ENCODE measurements at regions not wholly inside any gene's neighbourhood (a gene's known extent, or its start where the extent isn't known, plus 50 kb on each side); places are given as distances from the start of the nearest gene placed in this dataset.

DNA sequence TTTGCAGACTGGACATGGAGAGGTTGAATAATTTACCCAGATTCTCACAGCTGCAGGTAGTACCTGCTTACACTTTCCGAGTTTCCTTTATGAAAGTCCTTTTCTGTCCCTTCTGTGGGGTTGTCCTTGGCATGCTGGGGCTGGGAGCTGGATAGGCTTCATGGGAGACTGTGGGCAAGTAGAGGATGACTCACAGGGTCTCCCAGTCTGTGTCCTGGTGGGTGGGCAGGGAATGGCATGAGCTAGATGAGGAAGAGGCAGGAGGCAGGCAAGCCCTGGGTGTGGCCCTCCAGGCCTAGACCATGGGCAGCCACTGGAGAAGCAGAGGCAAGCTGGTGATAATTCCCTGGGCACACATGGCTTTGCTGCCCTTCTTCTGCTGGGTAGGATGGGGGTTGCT, 80.6 kb downstream of the NAV1 start:
- ATAC-seq = peak; percentile 11
- TF ChIP-seq ZC3H10 (CRISPR knock-in tag; IDR thresholded peaks at IDR 0.05) (no peak), ZNF565 (CRISPR knock-in tag; conservative IDR thresholded peaks at IDR 0.05; ENCODE audit: low read depth) (no peak), ZNF70 (CRISPR knock-in tag; IDR thresholded peaks at IDR 0.05) (no peak), ZFP30 (CRISPR knock-in tag; IDR thresholded peaks at IDR 0.05) (no peak), TOX (CRISPR knock-in tag; IDR thresholded peaks at IDR 0.05; ENCODE audit: borderline replicate concordance) (no peak), ESRRG (CRISPR knock-in tag; IDR thresholded peaks at IDR 0.05) (no peak), RARB (CRISPR knock-in tag; IDR thresholded peaks at IDR 0.05) (no peak), TCF4 (CRISPR knock-in tag; IDR thresholded peaks at IDR 0.05; ENCODE audit: borderline replicate concordance) (no peak)
- TF ChIP-seq, protein P1, sequence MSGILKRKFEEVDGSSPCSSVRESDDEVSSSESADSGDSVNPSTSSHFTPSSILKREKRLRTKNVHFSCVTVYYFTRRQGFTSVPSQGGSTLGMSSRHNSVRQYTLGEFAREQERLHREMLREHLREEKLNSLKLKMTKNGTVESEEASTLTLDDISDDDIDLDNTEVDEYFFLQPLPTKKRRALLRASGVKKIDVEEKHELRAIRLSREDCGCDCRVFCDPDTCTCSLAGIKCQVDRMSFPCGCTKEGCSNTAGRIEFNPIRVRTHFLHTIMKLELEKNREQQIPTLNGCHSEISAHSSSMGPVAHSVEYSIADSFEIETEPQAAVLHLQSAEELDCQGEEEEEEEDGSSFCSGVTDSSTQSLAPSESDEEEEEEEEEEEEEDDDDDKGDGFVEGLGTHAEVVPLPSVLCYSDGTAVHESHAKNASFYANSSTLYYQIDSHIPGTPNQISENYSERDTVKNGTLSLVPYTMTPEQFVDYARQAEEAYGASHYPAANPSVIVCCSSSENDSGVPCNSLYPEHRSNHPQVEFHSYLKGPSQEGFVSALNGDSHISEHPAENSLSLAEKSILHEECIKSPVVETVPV (CRISPR knock-in tag; IDR thresholded peaks at IDR 0.05) = no peak
- TF ChIP-seq, protein P2, sequence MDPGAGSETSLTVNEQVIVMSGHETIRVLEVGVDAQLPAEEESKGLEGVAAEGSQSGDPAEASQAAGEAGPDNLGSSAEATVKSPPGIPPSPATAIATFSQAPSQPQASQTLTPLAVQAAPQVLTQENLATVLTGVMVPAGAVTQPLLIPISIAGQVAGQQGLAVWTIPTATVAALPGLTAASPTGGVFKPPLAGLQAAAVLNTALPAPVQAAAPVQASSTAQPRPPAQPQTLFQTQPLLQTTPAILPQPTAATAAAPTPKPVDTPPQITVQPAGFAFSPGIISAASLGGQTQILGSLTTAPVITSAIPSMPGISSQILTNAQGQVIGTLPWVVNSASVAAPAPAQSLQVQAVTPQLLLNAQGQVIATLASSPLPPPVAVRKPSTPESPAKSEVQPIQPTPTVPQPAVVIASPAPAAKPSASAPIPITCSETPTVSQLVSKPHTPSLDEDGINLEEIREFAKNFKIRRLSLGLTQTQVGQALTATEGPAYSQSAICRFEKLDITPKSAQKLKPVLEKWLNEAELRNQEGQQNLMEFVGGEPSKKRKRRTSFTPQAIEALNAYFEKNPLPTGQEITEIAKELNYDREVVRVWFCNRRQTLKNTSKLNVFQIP (CRISPR knock-in tag; IDR thresholded peaks at IDR 0.05; ENCODE audit: borderline replicate concordance, low read depth) = no peak
- TF ChIP-seq, protein P3, sequence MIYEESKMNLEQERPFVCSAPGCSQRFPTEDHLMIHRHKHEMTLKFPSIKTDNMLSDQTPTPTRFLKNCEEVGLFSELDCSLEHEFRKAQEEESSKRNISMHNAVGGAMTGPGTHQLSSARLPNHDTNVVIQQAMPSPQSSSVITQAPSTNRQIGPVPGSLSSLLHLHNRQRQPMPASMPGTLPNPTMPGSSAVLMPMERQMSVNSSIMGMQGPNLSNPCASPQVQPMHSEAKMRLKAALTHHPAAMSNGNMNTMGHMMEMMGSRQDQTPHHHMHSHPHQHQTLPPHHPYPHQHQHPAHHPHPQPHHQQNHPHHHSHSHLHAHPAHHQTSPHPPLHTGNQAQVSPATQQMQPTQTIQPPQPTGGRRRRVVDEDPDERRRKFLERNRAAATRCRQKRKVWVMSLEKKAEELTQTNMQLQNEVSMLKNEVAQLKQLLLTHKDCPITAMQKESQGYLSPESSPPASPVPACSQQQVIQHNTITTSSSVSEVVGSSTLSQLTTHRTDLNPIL (CRISPR knock-in tag; IDR thresholded peaks at IDR 0.05; ENCODE audit: low read depth) = no peak
- TF ChIP-seq, protein P4, sequence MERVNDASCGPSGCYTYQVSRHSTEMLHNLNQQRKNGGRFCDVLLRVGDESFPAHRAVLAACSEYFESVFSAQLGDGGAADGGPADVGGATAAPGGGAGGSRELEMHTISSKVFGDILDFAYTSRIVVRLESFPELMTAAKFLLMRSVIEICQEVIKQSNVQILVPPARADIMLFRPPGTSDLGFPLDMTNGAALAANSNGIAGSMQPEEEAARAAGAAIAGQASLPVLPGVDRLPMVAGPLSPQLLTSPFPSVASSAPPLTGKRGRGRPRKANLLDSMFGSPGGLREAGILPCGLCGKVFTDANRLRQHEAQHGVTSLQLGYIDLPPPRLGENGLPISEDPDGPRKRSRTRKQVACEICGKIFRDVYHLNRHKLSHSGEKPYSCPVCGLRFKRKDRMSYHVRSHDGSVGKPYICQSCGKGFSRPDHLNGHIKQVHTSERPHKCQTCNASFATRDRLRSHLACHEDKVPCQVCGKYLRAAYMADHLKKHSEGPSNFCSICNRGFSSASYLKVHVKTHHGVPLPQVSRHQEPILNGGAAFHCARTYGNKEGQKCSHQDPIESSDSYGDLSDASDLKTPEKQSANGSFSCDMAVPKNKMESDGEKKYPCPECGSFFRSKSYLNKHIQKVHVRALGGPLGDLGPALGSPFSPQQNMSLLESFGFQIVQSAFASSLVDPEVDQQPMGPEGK (CRISPR knock-in tag; IDR thresholded peaks at IDR 0.05; ENCODE audit: borderline replicate concordance) = no peak

DNA sequence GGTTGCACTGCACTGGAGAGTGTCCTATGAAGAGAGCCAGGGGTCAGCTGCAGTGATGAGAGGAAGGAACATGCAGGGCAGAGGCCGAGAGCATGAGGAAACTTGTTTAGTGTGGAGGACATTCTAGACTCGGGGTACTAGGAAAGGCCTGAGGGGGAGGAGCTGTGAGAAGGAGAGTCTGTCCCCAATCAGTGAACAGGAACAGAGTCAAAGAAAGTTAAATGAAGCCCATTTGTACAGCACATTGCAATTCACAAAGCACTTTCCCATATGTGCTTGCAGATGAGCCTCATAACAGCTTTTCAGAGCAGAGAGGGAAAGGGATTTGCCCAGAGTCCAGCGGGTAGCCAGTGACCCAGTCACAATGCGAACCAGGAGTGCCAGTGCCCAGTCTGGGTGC, 83.4 kb downstream of the NAV1 start:
- TF ChIP-seq, protein P5, sequence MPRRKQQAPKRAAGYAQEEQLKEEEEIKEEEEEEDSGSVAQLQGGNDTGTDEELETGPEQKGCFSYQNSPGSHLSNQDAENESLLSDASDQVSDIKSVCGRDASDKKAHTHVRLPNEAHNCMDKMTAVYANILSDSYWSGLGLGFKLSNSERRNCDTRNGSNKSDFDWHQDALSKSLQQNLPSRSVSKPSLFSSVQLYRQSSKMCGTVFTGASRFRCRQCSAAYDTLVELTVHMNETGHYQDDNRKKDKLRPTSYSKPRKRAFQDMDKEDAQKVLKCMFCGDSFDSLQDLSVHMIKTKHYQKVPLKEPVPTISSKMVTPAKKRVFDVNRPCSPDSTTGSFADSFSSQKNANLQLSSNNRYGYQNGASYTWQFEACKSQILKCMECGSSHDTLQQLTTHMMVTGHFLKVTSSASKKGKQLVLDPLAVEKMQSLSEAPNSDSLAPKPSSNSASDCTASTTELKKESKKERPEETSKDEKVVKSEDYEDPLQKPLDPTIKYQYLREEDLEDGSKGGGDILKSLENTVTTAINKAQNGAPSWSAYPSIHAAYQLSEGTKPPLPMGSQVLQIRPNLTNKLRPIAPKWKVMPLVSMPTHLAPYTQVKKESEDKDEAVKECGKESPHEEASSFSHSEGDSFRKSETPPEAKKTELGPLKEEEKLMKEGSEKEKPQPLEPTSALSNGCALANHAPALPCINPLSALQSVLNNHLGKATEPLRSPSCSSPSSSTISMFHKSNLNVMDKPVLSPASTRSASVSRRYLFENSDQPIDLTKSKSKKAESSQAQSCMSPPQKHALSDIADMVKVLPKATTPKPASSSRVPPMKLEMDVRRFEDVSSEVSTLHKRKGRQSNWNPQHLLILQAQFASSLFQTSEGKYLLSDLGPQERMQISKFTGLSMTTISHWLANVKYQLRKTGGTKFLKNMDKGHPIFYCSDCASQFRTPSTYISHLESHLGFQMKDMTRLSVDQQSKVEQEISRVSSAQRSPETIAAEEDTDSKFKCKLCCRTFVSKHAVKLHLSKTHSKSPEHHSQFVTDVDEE (CRISPR knock-in tag; IDR thresholded peaks at IDR 0.05) = no peak
- TF ChIP-seq ESRRG (CRISPR knock-in tag; IDR thresholded peaks at IDR 0.05) (no peak), ZC3H10 (CRISPR knock-in tag; IDR thresholded peaks at IDR 0.05) (no peak), ARNTL (CRISPR knock-in tag; IDR thresholded peaks at IDR 0.05; ENCODE audit: borderline replicate concordance, low read depth) (no peak), ZFP3 (CRISPR knock-in tag; IDR thresholded peaks at IDR 0.05) (no peak), PPARA (CRISPR knock-in tag; IDR thresholded peaks at IDR 0.05; ENCODE audit: borderline replicate concordance) (no peak), ISL1 (CRISPR knock-in tag; IDR thresholded peaks at IDR 0.05) (no peak), SNAI2 (CRISPR knock-in tag; IDR thresholded peaks at IDR 0.05) (no peak), TCF4 (CRISPR knock-in tag; IDR thresholded peaks at IDR 0.05; ENCODE audit: borderline replicate concordance) (no peak), RARB (CRISPR knock-in tag; IDR thresholded peaks at IDR 0.05) (no peak), ZNF8 (CRISPR knock-in tag; IDR thresholded peaks at IDR 0.05) (no peak)
- TF ChIP-seq, protein P4 (CRISPR knock-in tag; IDR thresholded peaks at IDR 0.05; ENCODE audit: borderline replicate concordance) = no peak
- no peak for ATAC-seq

DNA sequence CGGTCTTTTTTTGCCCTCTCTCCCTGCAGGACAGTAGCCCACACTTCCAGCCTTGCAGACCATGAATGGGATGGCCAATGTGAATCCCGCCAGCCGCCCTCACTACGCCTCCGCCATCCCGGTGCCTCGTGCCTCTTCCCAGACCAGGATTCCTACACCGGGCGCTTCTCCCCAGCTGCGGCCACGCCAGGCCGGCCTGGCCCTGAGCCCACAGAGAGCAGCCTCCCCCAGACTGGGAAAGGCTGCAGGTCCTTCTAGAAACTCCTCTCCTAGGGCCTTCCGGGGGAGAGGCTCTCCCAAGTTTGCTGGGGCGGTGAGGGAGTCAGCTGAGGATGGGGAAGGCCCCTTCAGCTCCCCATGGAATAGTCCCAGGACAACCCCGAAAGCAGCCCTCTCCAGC, 83.9 kb downstream of the NAV1 start:
- ATAC-seq = no peak
- TF ChIP-seq BACH2 (CRISPR knock-in tag; IDR thresholded peaks at IDR 0.05; ENCODE audit: borderline replicate concordance) (no peak), PPARA (CRISPR knock-in tag; IDR thresholded peaks at IDR 0.05; ENCODE audit: borderline replicate concordance) (no peak), GLIS3 (CRISPR knock-in tag; IDR thresholded peaks at IDR 0.05) (no peak), ARNTL (CRISPR knock-in tag; IDR thresholded peaks at IDR 0.05; ENCODE audit: borderline replicate concordance, low read depth) (no peak), TCF4 (CRISPR knock-in tag; IDR thresholded peaks at IDR 0.05; ENCODE audit: borderline replicate concordance) (no peak)
- TF ChIP-seq, protein P3 (CRISPR knock-in tag; IDR thresholded peaks at IDR 0.05; ENCODE audit: low read depth) = no peak
- TF ChIP-seq, protein P5 (CRISPR knock-in tag; IDR thresholded peaks at IDR 0.05) = no peak
